ENCODE measurements at regions not wholly inside any gene's neighbourhood (a gene's known extent, or its start where the extent isn't known, plus 50 kb on each side); places are given as distances from the start of the nearest gene placed in this dataset.
"Not testable (repeated sequence)": the region's sequence is repeated elsewhere in the genome, so short reads cannot be mapped to it uniquely, and the experiment has no call there.

DNA sequence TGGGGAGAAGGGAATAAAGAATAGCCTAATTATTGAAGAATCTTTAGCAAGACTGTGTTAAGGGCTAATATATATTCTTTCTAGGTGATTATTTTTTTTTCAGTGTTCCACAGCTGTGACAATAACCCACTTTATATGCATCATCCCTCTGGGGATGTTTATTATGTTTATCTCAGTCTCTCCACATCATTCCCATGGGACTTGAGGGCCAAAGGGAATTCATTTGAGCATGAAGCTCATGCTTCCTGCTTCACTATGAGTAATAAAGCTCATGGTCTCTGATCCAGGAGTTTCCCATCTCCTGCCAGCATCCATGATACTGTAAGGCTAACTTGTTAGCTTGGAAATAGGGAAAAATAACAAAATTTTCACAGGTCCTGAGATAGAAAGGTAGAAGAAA is 1888.4 kb downstream of the LRRC4C start:
- ChIA-PET CTCF (no interaction called here), POLR2A (no interaction called here)
- Mint-ChIP-seq H3K9me3 (peaks cover 8% of the 10 kb centered on the region), H3K27me3 (no peaks in the 10 kb centered on the region), H3K27ac (no peak overlapping the region), H3K36me3 (ENCODE audit: low read depth) (no peaks in the 10 kb centered on the region), H3K4me3 (no peak overlapping the region), H3K4me1 (no peaks in the 10 kb centered on the region)
- TF ChIP-seq, protein P1, sequence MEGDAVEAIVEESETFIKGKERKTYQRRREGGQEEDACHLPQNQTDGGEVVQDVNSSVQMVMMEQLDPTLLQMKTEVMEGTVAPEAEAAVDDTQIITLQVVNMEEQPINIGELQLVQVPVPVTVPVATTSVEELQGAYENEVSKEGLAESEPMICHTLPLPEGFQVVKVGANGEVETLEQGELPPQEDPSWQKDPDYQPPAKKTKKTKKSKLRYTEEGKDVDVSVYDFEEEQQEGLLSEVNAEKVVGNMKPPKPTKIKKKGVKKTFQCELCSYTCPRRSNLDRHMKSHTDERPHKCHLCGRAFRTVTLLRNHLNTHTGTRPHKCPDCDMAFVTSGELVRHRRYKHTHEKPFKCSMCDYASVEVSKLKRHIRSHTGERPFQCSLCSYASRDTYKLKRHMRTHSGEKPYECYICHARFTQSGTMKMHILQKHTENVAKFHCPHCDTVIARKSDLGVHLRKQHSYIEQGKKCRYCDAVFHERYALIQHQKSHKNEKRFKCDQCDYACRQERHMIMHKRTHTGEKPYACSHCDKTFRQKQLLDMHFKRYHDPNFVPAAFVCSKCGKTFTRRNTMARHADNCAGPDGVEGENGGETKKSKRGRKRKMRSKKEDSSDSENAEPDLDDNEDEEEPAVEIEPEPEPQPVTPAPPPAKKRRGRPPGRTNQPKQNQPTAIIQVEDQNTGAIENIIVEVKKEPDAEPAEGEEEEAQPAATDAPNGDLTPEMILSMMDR (IDR thresholded peaks at IDR 0.05): no peak
- ATAC-seq (ENCODE audit: low read depth) (no peak), DNase-seq (no peak)
- intact Hi-C loops (cut with micrococcal nuclease): no loop called here

- no peaks in the 10 kb centered on the region for H3K27me3 Mint-ChIP-seq
- ChIA-PET POLR2A (no interaction called here), CTCF (no interaction called here)
- H3K27ac Mint-ChIP-seq: no peak overlapping the region
- no peak for DNase-seq
- H3K9me3 Mint-ChIP-seq: peaks cover 8% of the 10 kb centered on the region
- H3K4me1 Mint-ChIP-seq: no peaks in the 10 kb centered on the region
- no peak overlapping the region for H3K4me3 Mint-ChIP-seq
- no peak for ATAC-seq (ENCODE audit: low read depth)
- intact Hi-C loops (cut with micrococcal nuclease): no loop called here
- TF ChIP-seq, protein P1 (IDR thresholded peaks at IDR 0.05): no peak
- H3K36me3 Mint-ChIP-seq (ENCODE audit: low read depth): no peaks in the 10 kb centered on the region
Observed at GRCh38 chr11:39570526-39570925, 1888.9 kb downstream of the LRRC4C start.

DNA sequence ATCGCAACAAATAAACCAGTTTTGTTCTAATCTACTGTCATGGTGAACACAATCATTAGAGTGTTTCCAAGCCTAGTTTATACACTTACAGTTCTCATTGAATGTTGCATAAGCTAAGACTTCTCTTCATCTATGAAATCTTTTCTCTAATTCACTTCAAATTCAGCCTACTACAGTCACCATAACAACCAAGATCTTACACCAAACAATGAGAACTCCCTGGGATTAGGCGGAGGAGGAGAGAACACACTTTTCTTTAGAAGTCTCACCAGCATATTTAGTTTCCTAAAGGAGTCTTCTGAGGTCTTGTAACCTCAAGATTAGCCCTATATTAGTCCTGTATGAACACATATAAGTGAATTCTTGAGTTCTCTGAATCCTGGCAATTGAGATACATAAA is 1889.7 kb downstream of the LRRC4C start:
- TF ChIP-seq, protein P1 (IDR thresholded peaks at IDR 0.05): no peak
- Mint-ChIP-seq H3K9me3 (peaks cover 6% of the 10 kb centered on the region), H3K36me3 (ENCODE audit: low read depth) (no peaks in the 10 kb centered on the region), H3K4me1 (no peaks in the 10 kb centered on the region), H3K4me3 (no peak overlapping the region), H3K27ac (no peak overlapping the region), H3K27me3 (no peaks in the 10 kb centered on the region)
- intact Hi-C loops (cut with micrococcal nuclease): no loop called here
- POLR2A ChIA-PET: no interaction called here
- CTCF ChIA-PET: no interaction called here
- ATAC-seq (ENCODE audit: low read depth) (no peak), DNase-seq (no peak)

- POLR2A ChIA-PET: no interaction called here
Observed at GRCh38 chr11:39542460-39542859, 1917.0 kb downstream of the LRRC4C start.

DNA sequence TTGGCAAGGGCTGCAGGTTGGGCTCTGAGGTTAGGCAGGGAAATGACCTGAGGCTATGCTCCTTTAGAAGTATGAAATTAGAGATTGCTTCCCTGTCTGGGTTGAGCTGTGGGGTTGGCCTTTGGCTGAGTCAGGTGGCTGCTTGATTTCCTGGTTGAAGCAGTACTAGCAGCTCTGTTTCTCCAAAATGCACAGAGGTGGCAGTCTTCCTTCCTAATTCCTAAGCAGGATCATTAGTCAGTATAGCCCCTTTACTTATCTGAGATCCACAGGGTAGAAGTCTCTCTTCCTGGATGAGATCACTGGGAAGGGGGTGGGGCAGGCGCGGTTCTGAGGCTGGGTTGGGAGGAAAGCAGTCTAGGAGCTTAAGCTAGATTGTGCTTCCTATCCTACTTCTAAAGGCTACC is 1917.5 kb downstream of the LRRC4C start:
- intact Hi-C loops (cut with micrococcal nuclease): no loop called here
- no peak overlapping the region for H3K27ac Mint-ChIP-seq
- H3K4me1 Mint-ChIP-seq: no peaks in the 10 kb centered on the region
- POLR2A ChIA-PET: no interaction called here
- no peaks in the 10 kb centered on the region for H3K36me3 Mint-ChIP-seq (ENCODE audit: low read depth)
- H3K4me3 Mint-ChIP-seq: no peak overlapping the region
- TF ChIP-seq, protein P1 (IDR thresholded peaks at IDR 0.05): no peak
- ATAC-seq (ENCODE audit: low read depth): no peak
- peaks cover 16% of the 10 kb centered on the region for H3K9me3 Mint-ChIP-seq
- CTCF ChIA-PET: no interaction called here
- no peaks in the 10 kb centered on the region for H3K27me3 Mint-ChIP-seq
- DNase-seq: no peak

More at GRCh38 chr11:39542460-39542859, 1917.0 kb downstream of the LRRC4C start:
- Mint-ChIP-seq H3K27ac (no peak overlapping the region), H3K4me3 (no peak overlapping the region), H3K36me3 (ENCODE audit: low read depth) (no peaks in the 10 kb centered on the region), H3K4me1 (no peaks in the 10 kb centered on the region), H3K27me3 (no peaks in the 10 kb centered on the region), H3K9me3 (peaks cover 16% of the 10 kb centered on the region)
- DNase-seq (no peak), ATAC-seq (ENCODE audit: low read depth) (no peak)
- CTCF ChIA-PET: no interaction called here
- TF ChIP-seq, protein P1 (IDR thresholded peaks at IDR 0.05): no peak
- intact Hi-C loops (cut with micrococcal nuclease): no loop called here

GRCh38 chr11:39536323-39536722 is 1923.1 kb downstream of the LRRC4C start:
- CTCF ChIA-PET; H3K4me1 Mint-ChIP-seq; intact Hi-C loops (cut with micrococcal nuclease); H3K36me3 Mint-ChIP-seq (ENCODE audit: low read depth); H3K27ac Mint-ChIP-seq; DNase-seq; ATAC-seq (ENCODE audit: low read depth); H3K4me3 Mint-ChIP-seq; H3K27me3 Mint-ChIP-seq; POLR2A ChIA-PET: not testable (repeated sequence)
- H3K9me3 Mint-ChIP-seq: peaks cover 21% of the 10 kb centered on the region

Data from activated B cell treated with CpG ODN at 0.5 μM for 24 hours (primary cell).